ENCODE measurements at regions not wholly inside any gene's neighbourhood (a gene's known extent, or its start where the extent isn't known, plus 50 kb on each side); places are given as distances from the start of the nearest gene placed in this dataset.

DNA sequence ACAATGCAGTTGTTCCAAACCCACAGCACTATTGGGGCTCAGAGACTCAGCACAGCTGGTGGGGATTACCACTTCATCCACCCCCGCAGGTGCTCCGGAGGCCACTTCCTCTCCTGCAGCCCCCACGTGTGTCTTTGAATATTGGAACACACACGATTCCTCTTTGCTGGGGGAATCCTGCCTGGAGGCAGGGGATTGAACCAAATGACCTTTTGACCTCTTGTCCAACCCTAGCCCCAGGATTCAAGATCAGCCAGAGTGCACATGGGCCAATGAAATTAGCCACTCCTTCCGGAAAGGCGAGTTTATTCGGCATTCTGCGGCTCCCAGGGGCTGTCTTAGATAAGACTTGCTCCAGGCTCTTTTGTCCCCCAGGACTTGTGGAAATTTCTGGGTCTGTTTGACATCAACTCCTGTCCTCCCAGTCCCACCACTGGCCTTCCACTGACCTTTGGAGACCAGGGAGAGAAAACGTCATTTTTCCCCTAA is 350.2 kb downstream of the FOXL1 start:
- DNase-seq (ENCODE audit: low read depth in 2 of 2), result peak in 1 of 2 donors; percentile 36

DNA sequence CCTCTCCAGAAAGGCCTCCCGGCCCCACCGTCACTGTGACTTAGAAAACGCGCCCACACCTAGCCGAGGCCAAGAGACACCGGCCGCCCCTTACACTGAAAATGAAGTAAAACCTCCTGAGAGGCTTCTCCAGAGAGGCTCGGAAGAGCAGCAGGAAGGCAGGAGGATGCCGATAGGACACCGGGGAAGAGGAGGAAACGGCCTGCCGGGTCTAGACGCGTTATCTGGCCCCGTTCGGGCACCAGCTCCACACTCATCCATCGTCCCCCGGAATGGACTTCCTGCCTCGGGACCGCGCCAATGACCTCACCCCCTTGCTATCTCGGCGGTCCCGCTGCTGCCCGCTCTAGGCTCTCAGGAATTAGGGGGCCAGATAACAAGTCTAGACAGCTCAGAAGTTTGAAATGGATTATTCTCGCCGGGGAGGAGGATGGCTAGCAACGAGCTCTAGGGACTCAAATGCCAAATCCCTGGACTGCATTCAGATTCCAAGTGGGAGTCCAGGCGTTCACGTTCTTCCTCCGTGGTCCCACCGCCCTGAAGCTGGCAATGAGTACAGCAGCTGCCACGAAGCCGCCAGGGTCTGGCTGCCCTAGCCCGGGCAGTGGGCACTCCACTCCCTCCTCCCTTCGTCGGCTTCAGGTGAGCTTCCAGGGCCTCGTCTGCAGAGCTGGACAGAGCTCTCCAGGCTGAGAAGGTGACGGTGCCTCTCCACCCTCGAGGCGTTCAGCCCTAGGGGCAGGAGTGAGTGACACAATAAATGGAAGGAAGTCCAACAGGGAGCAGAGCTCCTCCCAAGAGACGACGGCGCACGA is 350.9 kb downstream of the FOXL1 start:
- peak in 1 of 2 donors; percentile 92 for DNase-seq (ENCODE audit: low read depth in 2 of 2)

- peak in 1 of 2 donors; percentile 35 for DNase-seq (ENCODE audit: low read depth in 2 of 2)
Observed at GRCh38 chr16:86930001-86930400, 351.7 kb downstream of the FOXL1 start.

GRCh38 chr16:86930663-86931373 is 352.5 kb downstream of the FOXL1 start:
- no peak for DNase-seq (ENCODE audit: low read depth in 2 of 2)

GRCh38 chr16:86931410-86931941 is 353.1 kb downstream of the FOXL1 start:
- peak; percentile 91 to 97 for DNase-seq (ENCODE audit: low read depth in 2 of 2)

DNA sequence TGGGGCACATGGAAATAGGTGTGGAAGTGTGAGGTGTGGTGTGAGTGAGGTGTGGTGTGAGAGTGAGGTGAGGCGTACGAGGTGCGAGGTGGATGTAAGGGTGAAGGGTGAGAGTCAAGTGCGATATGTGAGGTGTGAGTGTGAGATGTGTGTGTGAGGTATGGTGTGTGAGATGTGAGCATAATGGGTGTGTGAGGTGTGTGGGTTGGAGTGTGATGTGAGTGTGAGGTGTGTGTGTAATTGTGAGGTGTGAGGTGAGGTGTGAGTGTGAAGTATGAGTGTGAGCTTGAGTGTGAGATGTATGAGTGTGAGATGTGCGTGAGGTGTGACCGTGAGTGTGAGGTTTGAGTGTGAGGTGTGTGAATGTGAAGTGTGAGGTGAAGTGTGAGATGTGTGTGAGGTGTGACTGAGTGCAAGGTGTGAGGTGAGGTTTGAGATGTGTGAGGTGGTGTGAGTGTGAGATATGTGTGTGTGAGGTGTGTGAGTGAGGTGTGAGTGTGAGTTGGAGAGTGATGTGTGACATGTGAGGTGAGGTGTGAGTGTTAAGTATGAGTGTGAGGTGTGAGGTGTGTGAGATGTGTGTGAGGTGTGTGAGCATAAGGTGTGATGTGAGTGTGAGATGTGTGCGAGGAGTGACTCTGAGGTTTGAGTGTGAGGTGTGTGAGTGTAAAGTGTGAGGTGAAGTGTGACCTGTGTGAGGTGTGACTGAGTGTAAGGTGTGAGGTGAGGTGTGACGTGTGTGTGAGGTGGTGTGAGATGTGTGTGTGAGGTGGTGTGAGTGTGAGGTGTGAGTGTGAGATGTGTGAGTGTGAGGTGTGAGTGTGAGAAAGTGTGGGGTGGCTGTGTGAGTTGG is 354.0 kb downstream of the FOXL1 start:
- no peak for DNase-seq (ENCODE audit: low read depth in 2 of 2)

DNA sequence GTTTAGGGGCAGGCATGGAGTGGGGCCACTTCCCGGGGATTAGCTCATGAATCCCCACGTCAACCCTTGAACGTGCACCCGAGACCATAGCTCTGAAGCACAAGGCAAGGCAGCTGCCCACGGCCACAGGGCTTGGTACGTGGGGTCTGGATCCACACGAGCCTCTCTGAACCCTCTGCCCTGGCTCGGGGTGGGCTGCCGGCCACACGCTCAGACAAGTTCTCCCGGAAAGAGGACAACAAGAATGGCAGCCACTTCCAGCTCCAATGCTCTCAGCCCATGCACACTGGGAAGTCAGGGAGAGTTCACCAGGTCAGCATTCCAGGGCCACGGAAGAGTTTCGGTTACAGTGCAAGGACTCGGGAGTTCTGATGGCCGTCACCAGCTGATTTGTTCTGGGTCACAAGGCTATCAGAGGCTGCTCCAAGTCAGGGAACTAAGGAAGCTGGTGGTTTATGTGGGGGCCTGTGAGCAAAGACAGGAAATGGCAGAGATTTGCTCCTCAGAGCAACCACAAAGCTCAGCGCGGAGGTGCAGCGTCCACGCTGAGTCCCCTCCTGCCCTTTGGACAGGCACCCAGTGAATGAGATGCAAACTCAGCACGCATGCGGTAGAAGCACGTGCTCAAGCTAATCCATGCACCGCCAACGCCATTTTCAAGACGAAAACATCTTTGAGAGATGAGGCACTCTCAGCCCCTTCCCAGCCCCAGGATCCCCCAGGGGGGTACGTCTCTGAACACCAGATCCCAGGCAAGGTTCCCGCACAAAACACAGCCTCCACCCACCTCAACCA is 356.4 kb downstream of the FOXL1 start:
- DNase-seq (ENCODE audit: low read depth in 2 of 2), result no peak

DNA sequence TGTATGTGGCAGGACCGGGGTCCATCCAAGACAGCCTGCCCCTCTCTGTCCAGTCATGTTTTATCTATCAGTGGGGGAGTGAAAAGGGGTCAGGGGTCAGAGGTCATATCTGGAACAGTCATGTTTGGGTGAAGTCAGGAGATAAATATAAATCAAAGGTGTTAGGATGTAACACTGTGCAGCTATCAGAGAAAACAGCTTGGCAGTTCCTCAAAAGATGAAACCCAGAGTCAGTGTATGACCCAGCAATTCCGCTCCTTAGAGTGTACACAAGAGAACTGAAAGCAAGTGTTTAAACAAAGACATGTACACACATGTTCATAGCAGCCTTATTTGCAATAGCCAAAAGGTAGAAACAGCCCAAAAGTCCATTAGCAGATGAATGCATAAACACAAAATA is 361.3 kb downstream of the FOXL1 start:
- DNase-seq (ENCODE audit: low read depth in 2 of 2), result no peak

- DNase-seq (ENCODE audit: low read depth in 2 of 2), result no peak
Observed at GRCh38 chr16:86941731-86942130, 363.4 kb downstream of the FOXL1 start.

GRCh38 chr16:86942151-86943051 is 364.1 kb downstream of the FOXL1 start:
- DNase-seq (ENCODE audit: low read depth in 2 of 2), result no peak

DNA sequence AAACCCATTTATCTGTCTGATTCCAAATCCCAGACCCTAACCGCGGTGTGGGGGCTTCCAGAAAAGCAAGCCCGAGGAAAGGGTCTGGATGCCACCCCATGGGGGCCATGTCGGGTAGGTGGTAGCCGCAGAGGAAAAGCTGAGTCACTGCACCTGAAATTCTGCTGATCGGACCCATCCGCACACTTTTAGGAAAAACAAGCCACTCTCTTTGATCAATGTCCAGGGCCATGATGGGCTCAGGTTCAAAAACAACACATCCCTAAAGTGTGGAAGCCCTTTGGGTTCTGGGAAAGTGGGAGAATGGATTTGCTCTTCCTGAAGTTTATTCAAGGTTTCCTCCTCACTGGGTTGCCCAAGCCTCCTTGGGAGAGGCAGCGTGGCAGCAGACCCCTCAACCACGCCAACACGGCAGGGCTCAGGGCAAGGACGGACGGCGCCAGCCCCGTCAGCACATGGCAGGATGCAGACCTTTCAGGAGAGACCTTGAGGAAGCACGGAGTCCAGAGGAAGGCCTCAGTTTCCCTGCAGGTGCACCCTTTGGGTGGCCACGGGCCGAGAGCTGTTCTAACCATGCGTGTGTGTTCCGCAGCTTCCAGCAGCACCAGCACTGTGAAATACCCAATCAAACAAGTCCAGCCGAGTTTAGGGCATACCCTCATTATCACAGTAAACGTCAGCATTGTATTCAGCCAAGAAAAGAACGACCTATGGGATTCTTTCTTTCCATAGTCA is 367.0 kb downstream of the FOXL1 start:
- peak in 1 of 2 donors; percentile 52 for DNase-seq (ENCODE audit: low read depth in 2 of 2)

- peak in 1 of 2 donors; percentile 63 for DNase-seq (ENCODE audit: low read depth in 2 of 2)
Observed at GRCh38 chr16:86946396-86946795, 368.0 kb downstream of the FOXL1 start.

DNA sequence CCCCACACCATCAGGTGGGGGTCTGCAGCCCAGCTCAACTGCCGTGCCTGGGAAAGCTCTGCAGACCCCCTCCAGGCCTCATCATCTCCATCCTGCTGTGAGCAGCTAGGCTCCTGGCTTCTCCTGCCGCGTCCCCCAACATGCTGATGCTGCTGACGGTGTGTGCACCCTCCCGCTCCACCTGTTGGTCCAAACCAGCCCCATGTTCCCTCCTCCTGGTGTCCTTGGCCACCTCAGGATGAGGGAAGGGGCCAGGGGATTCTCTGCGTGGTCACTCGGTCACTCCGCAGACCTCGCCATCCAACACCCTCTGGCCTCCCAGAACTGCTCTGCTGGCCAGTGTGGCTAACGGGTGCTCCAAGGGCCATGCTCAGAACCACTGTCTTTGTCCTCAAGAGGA is 368.6 kb downstream of the FOXL1 start:
- DNase-seq (ENCODE audit: low read depth in 2 of 2), result no peak

DNA sequence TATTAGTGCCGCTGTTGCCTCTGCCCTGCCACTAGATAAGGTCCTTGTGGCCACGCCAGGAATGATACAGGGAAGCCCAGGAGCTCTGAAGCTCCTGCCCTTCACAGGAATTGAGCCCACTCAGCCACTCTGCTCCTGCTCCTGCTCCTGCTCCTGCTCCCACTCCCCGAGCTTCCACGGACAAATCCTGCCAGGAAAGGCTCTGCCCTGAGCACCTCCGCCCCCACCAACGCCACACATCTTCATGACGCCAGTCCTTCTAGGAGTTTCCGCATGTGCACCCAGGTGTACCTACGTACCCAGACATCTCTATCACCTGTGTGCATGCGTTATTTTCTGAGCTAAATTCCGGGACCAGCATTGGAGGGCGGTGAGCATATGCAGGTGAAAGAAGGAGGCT is 369.1 kb downstream of the C16orf95 start:
- DNase-seq (ENCODE audit: low read depth in 2 of 2), result no peak

GRCh38 chr16:86949116-86949515 is 368.1 kb downstream of the C16orf95 start:
- peak in 1 of 2 donors; percentile 87 for DNase-seq (ENCODE audit: low read depth in 2 of 2)

- no peak for DNase-seq (ENCODE audit: low read depth in 2 of 2)
Observed at GRCh38 chr16:86949630-86950029, 367.6 kb downstream of the C16orf95 start.

DNA sequence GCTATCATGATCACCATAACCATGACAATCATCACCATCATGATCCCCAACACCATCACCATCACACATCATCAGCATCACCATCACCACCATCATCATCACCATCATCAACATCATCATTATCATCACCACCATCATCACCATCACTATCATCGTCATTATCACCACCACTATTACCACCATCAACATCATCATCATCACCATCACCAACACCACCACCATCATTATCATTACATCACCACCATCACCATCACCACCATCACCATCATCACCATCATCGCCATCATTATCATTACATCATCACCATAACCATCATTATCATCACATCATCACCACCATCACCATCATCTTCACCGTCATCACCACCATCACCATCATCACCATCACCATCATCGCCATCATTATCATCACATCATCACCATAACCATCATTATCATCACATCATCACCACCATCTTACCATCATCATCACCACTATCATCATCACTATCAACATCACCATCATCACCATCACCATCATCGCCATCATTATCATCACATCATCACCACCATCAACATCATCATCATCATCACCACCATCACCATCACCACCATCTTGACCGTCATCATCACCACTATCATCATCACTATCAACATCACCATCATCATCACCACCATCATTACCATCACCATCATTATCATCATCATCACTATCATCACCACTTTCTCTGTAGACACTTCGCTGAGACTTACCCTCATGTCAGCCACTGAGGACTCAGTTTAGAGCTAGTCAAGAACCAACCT is 366.0 kb downstream of the C16orf95 start:
- DNase-seq (ENCODE audit: low read depth in 2 of 2), result no peak
